ENCODE measurements at regions not wholly inside any gene's neighbourhood (a gene's known extent, or its start where the extent isn't known, plus 50 kb on each side); places are given as distances from the start of the nearest gene placed in this dataset.

DNA sequence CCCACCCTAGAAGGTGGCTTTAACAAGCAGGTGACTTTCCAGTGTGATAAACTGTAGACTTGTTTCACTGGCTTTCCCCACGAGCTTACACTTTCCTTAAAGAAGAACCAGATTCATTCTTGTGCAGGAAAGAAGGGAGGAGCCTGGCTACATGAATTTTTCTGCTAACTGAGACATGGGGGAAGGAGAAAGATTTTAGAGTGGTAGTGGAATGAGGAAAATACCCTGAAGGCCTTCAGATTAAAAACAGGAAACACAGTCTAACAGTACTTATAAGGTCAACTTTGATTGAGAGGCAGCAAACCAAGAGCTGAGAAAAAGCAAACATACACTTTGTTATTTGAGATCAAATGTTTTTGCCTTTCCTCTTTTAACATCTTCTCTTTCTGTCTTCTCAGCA lies 640.9 kb upstream of the PLXNA2 start:
- TF ChIP-seq, protein P1, sequence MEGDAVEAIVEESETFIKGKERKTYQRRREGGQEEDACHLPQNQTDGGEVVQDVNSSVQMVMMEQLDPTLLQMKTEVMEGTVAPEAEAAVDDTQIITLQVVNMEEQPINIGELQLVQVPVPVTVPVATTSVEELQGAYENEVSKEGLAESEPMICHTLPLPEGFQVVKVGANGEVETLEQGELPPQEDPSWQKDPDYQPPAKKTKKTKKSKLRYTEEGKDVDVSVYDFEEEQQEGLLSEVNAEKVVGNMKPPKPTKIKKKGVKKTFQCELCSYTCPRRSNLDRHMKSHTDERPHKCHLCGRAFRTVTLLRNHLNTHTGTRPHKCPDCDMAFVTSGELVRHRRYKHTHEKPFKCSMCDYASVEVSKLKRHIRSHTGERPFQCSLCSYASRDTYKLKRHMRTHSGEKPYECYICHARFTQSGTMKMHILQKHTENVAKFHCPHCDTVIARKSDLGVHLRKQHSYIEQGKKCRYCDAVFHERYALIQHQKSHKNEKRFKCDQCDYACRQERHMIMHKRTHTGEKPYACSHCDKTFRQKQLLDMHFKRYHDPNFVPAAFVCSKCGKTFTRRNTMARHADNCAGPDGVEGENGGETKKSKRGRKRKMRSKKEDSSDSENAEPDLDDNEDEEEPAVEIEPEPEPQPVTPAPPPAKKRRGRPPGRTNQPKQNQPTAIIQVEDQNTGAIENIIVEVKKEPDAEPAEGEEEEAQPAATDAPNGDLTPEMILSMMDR (IDR thresholded peaks at IDR 0.05) = no peak
- ATAC-seq = peak; percentile 84
- no peaks in the 10 kb centered on the region for H3K9me3 ChIP-seq
- H3K36me3 ChIP-seq = no peaks in the 10 kb centered on the region
- H3K27ac ChIP-seq = no peak overlapping the region
- intact Hi-C loops (cut with DNase I) = no loop called here
- peak in 2 of 4 donors; percentile 5 to 13 for DNase-seq
- no peaks in the 10 kb centered on the region for H3K27me3 ChIP-seq
- no peaks in the 10 kb centered on the region for H3K4me1 ChIP-seq
- H3K4me3 ChIP-seq = no peak overlapping the region

DNA sequence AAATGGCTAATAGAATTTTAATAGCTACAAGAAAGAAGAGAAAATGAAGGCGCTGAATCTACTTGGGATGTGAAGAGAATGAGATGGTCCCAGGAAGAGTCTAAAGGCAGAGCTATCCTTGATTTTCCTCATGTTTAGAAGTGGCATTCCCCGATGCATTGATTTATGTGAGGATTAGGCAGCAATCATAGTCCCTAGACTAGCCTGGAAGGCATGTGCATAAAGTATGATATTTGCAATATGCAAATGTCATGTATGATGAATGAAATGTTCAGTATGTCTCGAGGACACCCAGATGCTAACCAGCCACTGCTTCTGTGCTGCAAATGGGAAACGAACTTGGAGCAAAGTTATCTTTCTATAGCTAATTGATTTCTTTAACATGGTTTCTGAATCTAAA lies 641.5 kb upstream of the PLXNA2 start:
- DNase-seq = no peak
- intact Hi-C loops (cut with DNase I) = no loop called here
- TF ChIP-seq, protein P1 (IDR thresholded peaks at IDR 0.05) = no peak
- Histone ChIP-seq H3K27me3 (no peaks in the 10 kb centered on the region), H3K27ac (no peak overlapping the region), H3K4me1 (no peaks in the 10 kb centered on the region), H3K4me3 (no peak overlapping the region), H3K9me3 (no peaks in the 10 kb centered on the region), H3K36me3 (no peaks in the 10 kb centered on the region)
- no peak for ATAC-seq

DNA sequence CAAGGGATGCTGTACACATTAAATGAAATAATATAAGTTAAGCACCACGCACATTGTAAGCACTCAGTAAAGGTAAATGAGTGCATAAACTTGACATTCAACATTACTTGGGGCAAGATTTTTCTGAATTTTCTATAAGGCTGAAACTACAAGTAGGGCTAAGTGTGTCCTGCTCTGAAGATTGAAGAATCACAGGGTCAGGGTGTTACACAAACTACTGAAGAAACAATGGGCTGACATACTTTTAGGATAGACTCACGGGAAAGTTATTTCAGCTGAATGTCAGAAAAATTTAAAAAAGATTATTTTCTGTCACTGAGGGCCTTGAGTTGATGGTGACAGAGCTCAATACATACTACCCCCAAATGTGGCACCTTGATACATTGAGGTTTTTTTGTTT lies 644.2 kb upstream of the PLXNA2 start:
- ATAC-seq (no peak), DNase-seq (no peak)
- Histone ChIP-seq H3K36me3 (no peaks in the 10 kb centered on the region), H3K4me3 (no peak overlapping the region), H3K27me3 (no peaks in the 10 kb centered on the region), H3K9me3 (no peaks in the 10 kb centered on the region), H3K27ac (no peak overlapping the region), H3K4me1 (no peaks in the 10 kb centered on the region)
- TF ChIP-seq, protein P1 (IDR thresholded peaks at IDR 0.05) = no peak
- intact Hi-C loops (cut with DNase I) = no loop called here

DNA sequence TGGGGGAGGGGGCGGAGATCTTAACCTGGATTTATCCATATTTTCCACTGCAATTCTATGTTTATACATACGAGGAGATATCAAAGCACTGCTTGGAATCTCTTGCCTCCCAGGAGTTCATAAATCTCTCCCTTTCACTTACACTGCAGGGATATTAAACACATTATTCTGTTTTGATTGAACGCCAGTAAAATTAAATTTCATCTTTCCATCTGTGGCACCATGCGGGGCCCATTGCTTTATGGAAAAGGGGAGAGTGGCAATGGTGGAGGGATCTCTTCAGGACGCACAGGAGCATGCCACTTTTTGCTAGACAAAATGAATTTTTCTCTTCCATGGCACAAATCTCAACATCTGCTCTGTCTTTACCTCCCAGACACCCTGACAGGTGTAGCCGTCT lies 648.0 kb upstream of the PLXNA2 start:
- H3K9me3 ChIP-seq = peaks cover 0 to 2% of the 10 kb centered on the region in 2 donors
- H3K4me3 ChIP-seq = no peak overlapping the region
- DNase-seq (no peak), ATAC-seq (no peak)
- intact Hi-C loops (cut with DNase I) = no loop called here
- no peak overlapping the region for H3K27ac ChIP-seq
- no peaks in the 10 kb centered on the region for H3K4me1 ChIP-seq
- TF ChIP-seq, protein P1 (IDR thresholded peaks at IDR 0.05) = no peak
- no peaks in the 10 kb centered on the region for H3K36me3 ChIP-seq
- no peaks in the 10 kb centered on the region for H3K27me3 ChIP-seq

DNA sequence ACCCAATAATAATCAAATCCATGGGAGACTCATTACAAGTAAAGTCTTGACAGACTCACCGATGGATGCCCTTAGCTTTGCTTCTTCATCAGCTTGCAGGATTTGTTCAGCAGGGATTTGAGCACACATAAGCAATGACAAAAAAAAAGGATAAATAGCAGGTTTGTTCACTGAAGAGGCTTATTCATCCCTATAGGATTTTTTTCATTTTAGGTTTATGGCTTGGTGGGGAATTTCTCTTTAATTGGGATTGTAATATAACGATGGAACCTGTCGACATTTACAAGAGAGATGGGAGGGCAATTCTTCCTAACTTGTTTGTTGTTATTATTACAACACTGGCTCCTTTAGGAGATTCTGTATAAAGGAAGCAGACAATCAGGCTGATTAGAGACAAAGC lies 649.1 kb upstream of the PLXNA2 start:
- Histone ChIP-seq H3K27ac (no peak overlapping the region), H3K9me3 (peaks cover 0 to 3% of the 10 kb centered on the region in 2 donors), H3K4me3 (no peak overlapping the region), H3K27me3 (no peaks in the 10 kb centered on the region), H3K36me3 (no peaks in the 10 kb centered on the region), H3K4me1 (no peaks in the 10 kb centered on the region)
- DNase-seq (no peak), ATAC-seq (no peak)
- intact Hi-C loops (cut with DNase I) = no loop called here
- TF ChIP-seq, protein P1 (IDR thresholded peaks at IDR 0.05) = no peak

Data from left lung (tissue), 4 donors.